H1 (cell line): ENCODE measurements at regions not wholly inside any gene's neighbourhood (a gene's known extent, or its start where the extent isn't known, plus 50 kb on each side); places are given as distances from the start of the nearest gene placed in this dataset.

Source experiments
- CTCF ChIA-PET: fragments of 300-600 bp; sonication (Branson Sonifier 250); formaldehyde crosslinking; loops from one replicate; lab custom pipeline; 2021; ENCODE audit not compliant: partially characterized antibody; lab: Charles Lee
- POLR2A ChIA-PET: fragments of 300-600 bp; sonication (Branson Sonifier 250); formaldehyde crosslinking; loops from one replicate; lab custom pipeline; 2021; ENCODE audit warnings: inconsistent platforms; ENCODE audit not compliant: partially characterized antibody; lab: Charles Lee
- DNase-seq, 2 experiments: peaks; one replicate each; pipeline versions ENCODE4 v3.0.0 to v3.0.0-alpha.2; 2010 to 2022; ENCODE audit warnings: low spot score in 2 of 2, low read depth in 1 of 2, mixed read lengths in 1 of 2
- FAIRE-seq: peaks from 2 replicates; lab custom pipeline; 2011; peaks lifted over from hg19 to GRCh38; lab: Jason Lieb, UNC
- H2AFZ ChIP-seq: 2 replicates; pipeline ENCODE4 v1.8.1; 2012; ENCODE audit warnings: low read length, inconsistent platforms
- H2AK5ac ChIP-seq: 2 replicates; pipeline ENCODE4 v1.6.1; 2013; ENCODE audit warnings: low read depth, low read length
- H2BK120ac ChIP-seq: replicated peaks from 2 replicates; pipeline ENCODE3; 2013; ENCODE audit warnings: low read depth, low read length, inconsistent platforms
- H2BK12ac ChIP-seq: 2 replicates; pipeline ENCODE4 v1.6.1; 2013; ENCODE audit warnings: low read depth, low read length
- H2BK15ac ChIP-seq: 2 replicates; pipeline ENCODE4 v1.6.1; 2013; ENCODE audit warnings: low read length
- H2BK20ac ChIP-seq: 2 replicates; pipeline ENCODE4 v1.6.1; 2013; ENCODE audit warnings: low read length
- H2BK5ac ChIP-seq: 2 replicates; pipeline ENCODE4 v1.6.1; 2013; ENCODE audit warnings: low read depth, low read length
- H3K14ac ChIP-seq: 2 replicates; pipeline ENCODE4 v1.6.1; 2013; ENCODE audit warnings: inconsistent platforms; ENCODE audit not compliant: insufficient read length
- H3K18ac ChIP-seq: 2 replicates; pipeline ENCODE4 v1.6.1; 2013; ENCODE audit warnings: low read length; ENCODE audit errors: extremely low read depth
- H3K23ac ChIP-seq: 2 replicates; pipeline ENCODE4 v1.6.1; 2013; ENCODE audit warnings: inconsistent platforms; ENCODE audit not compliant: insufficient read length
- H3K23me2 ChIP-seq: 2 replicates; pipeline ENCODE4 v1.6.1; 2013; ENCODE audit warnings: low read depth, low read length
- H3K27ac ChIP-seq: 2 replicates; pipeline ENCODE4 v1.6.1; 2011; ENCODE audit warnings: low read depth, low read length, inconsistent platforms
- H3K27me3 ChIP-seq, 4 experiments: replicated peaks in 1 of 4; 1 replicate in 1 of 4; 2 replicates in 3 of 4; pipeline versions ENCODE4 v1.6.1 to v1.8.1; 2011 to 2013; ENCODE audit warnings: low read length in 3 of 4, mild to moderate bottlenecking in 3 of 4, inconsistent platforms in 2 of 4, mixed read lengths in 2 of 4, moderate library complexity in 1 of 4; ENCODE audit not compliant: control insufficient read depth in 3 of 4, insufficient read depth in 3 of 4; ENCODE audit errors: extremely low read depth in 1 of 4
- H3K36me3 ChIP-seq, 4 experiments: 2 replicates each; pipeline versions ENCODE4 v1.6.1 to v1.8.1; 2011 to 2013; ENCODE audit warnings: mild to moderate bottlenecking in 4 of 4, low read length in 3 of 4, moderate library complexity in 2 of 4, control low read depth in 1 of 4, inconsistent platforms in 1 of 4; ENCODE audit not compliant: insufficient read depth in 4 of 4, control insufficient read depth in 2 of 4
- H3K4ac ChIP-seq: replicated peaks from 2 replicates; pipeline ENCODE3; 2013; ENCODE audit warnings: low read length, low read depth, mixed read lengths, inconsistent platforms; ENCODE audit not compliant: insufficient read length
- H3K4me1 ChIP-seq, 4 experiments: replicated peaks in 1 of 4; 1 replicate in 1 of 4; 2 replicates in 3 of 4; pipeline versions ENCODE4 v1.6.1 to v1.8.1; 2011 to 2013; ENCODE audit warnings: low read length in 3 of 4, inconsistent platforms in 2 of 4, mixed read lengths in 1 of 4; ENCODE audit not compliant: insufficient read depth in 4 of 4, control insufficient read depth in 3 of 4
- H3K4me2 ChIP-seq, 2 experiments: 2 replicates each; pipeline versions ENCODE4 v1.6.1 to v1.8.1; 2011 to 2013; ENCODE audit warnings: low read depth in 2 of 2, low read length in 2 of 2, control low read depth in 1 of 2, inconsistent platforms in 1 of 2, mild to moderate bottlenecking in 1 of 2; ENCODE audit not compliant: insufficient read depth in 1 of 2
- H3K4me3 ChIP-seq, 4 experiments: fragments of 200-600, 300-600 bp in 1 of 4; sonication (generic), shearing (Covaris generic), sonication (Bioruptor Twin) in 1 of 4; 2 replicates each; pipeline versions ENCODE4 v1.5.1 to v1.8.1; 2011 to 2016; ENCODE audit warnings: low read length in 4 of 4, low read depth in 3 of 4, control low read depth in 2 of 4, inconsistent platforms in 2 of 4, mild to moderate bottlenecking in 2 of 4, mixed read lengths in 1 of 4, moderate library complexity in 1 of 4; ENCODE audit not compliant: insufficient read depth in 2 of 4; ENCODE audit errors: extremely low read depth in 1 of 4
- H3K56ac ChIP-seq: replicated peaks from 2 replicates; pipeline ENCODE3; 2013; ENCODE audit warnings: low read depth, mild to moderate bottlenecking, mixed read lengths, low read length, inconsistent platforms; ENCODE audit not compliant: insufficient read length
- H3K79me1 ChIP-seq: 2 replicates; pipeline ENCODE4 v1.6.1; 2013; ENCODE audit warnings: low read depth, low read length, control low read depth
- H3K79me2 ChIP-seq, 2 experiments: 2 replicates each; pipeline versions ENCODE4 v1.6.1 to v1.8.1; 2012 to 2013; ENCODE audit warnings: low read length in 2 of 2, mild to moderate bottlenecking in 2 of 2, inconsistent platforms in 1 of 2; ENCODE audit not compliant: insufficient read depth in 2 of 2, control insufficient read depth in 1 of 2
- H3K9ac ChIP-seq, 4 experiments: replicated peaks in 1 of 4; 1 replicate in 1 of 4; 2 replicates in 3 of 4; pipeline versions ENCODE4 v1.6.1 to v1.8.1; 2011 to 2013; ENCODE audit warnings: low read depth in 3 of 4, low read length in 3 of 4, control low read depth in 2 of 4, mild to moderate bottlenecking in 2 of 4, moderate library complexity in 2 of 4, inconsistent platforms in 1 of 4; ENCODE audit errors: extremely low read depth in 1 of 4
- H3K9me3 ChIP-seq, 2 experiments: 2 replicates each; pipeline versions ENCODE4 v1.6.1 to v1.8.1; 2012 to 2013; ENCODE audit warnings: mild to moderate bottlenecking in 2 of 2, moderate library complexity in 2 of 2, control low read depth in 1 of 2, inconsistent platforms in 1 of 2, low read depth in 1 of 2, low read length in 1 of 2, mixed read lengths in 1 of 2; ENCODE audit not compliant: insufficient read depth in 2 of 2
- H4K20me1 ChIP-seq, 2 experiments: replicated peaks in 1 of 2; 2 replicates each; pipeline versions ENCODE3 to v1.8.1; 2011 to 2013; ENCODE audit warnings: inconsistent platforms in 2 of 2, low read length in 2 of 2, mild to moderate bottlenecking in 1 of 2; ENCODE audit not compliant: insufficient read depth in 2 of 2, control insufficient read depth in 1 of 2
- H4K5ac ChIP-seq: 2 replicates; pipeline ENCODE4 v1.6.1; 2013; ENCODE audit warnings: low read length, low read depth, mixed read lengths, inconsistent platforms; ENCODE audit not compliant: insufficient read length
- H4K8ac ChIP-seq: 2 replicates; pipeline ENCODE4 v1.8.0; 2013; ENCODE audit warnings: mild to moderate bottlenecking, moderate library complexity, low read length, inconsistent platforms; ENCODE audit not compliant: insufficient read depth; ENCODE audit errors: extremely low read depth
- H4K91ac ChIP-seq: replicated peaks from 2 replicates; pipeline ENCODE3; 2013; ENCODE audit warnings: low read length, mixed read lengths, inconsistent platforms; ENCODE audit not compliant: insufficient read length
- ASH2L ChIP-seq: fragments of 200-600, 300-600 bp; sonication (generic); IDR thresholded peaks from one replicate; pipeline ENCODE4 v1.7.1; 2017; ENCODE audit warnings: low read length
- CBX5 ChIP-seq: fragments of 300-800, 300-1000 bp; sonication (generic); IDR thresholded peaks from 2 replicates; pipeline ENCODE4 v1.7.1; 2016; ENCODE audit warnings: antibody characterized with exemption, low read length, low read depth
- GTF2F1 ChIP-seq: IDR thresholded peaks from 2 replicates; pipeline ENCODE4 v1.6.1; 2012; ENCODE audit warnings: low read depth, low read length, improper control_type of control experiment, borderline replicate concordance
- MAFK ChIP-seq: IDR thresholded peaks from 2 replicates; pipeline ENCODE4 v1.6.1; 2012; ENCODE audit warnings: low read depth, mild to moderate bottlenecking, improper control_type of control experiment, low read length
- POLR2A ChIP-seq, 2 experiments: IDR thresholded peaks; 1 replicate in 1 of 2; 2 replicates in 1 of 2; pipeline ENCODE4 v1.6.1; 2011; ENCODE audit warnings: low read depth in 2 of 2, low read length in 2 of 2, mild to moderate bottlenecking in 2 of 2; ENCODE audit errors: control extremely low read depth in 1 of 2
- POLR2AphosphoS5 ChIP-seq: IDR thresholded peaks from 2 replicates; pipeline ENCODE4 v1.6.1; 2011; ENCODE audit warnings: low read depth, low read length
- WGBS, 2 experiments: shearing (Covaris generic) in 1 of 2; methylation state at CpG; one replicate each; pipeline versions ENCODE4 v1.1.6 to v1.1.7; 2013 to 2015; ENCODE audit warnings: low lambda C conversion rate in 2 of 2, mixed read lengths in 2 of 2, inconsistent platforms in 1 of 2, low coverage in 1 of 2, missing lambda C conversion rate in 1 of 2; ENCODE audit not compliant: insufficient replicate concordance in 2 of 2, insufficient coverage in 1 of 2, insufficient read length in 1 of 2; ENCODE audit errors: extremely low coverage in 1 of 2, missing lambda C conversion rate in 1 of 2; 5-methylcytosine and 5-hydroxymethylcytosine counted together

GRCh38 chr2:126299469-126299976, 356.4 kb upstream of the GYPC start:
- H2BK12ac ChIP-seq: no peak overlapping the region
- H4K91ac ChIP-seq: no peak overlapping the region
- H3K23ac ChIP-seq: no peak overlapping the region
- H2BK20ac ChIP-seq: no peak overlapping the region
- H3K79me2 ChIP-seq: no peaks in the 10 kb centered on the region
- CTCF ChIA-PET: no interaction called here
- no peaks in the 10 kb centered on the region for H3K23me2 ChIP-seq
- no peak overlapping the region for H3K27ac ChIP-seq
- no peaks in the 10 kb centered on the region for H3K4me1 ChIP-seq
- no peaks in the 10 kb centered on the region for H3K9me3 ChIP-seq
- H3K36me3 ChIP-seq: no peaks in the 10 kb centered on the region
- DNase-seq (no peak), FAIRE-seq (no peak)
- H4K8ac ChIP-seq: no peak overlapping the region
- H2AFZ ChIP-seq: no peak overlapping the region
- H2BK5ac ChIP-seq: no peak overlapping the region
- no peak overlapping the region for H3K4me3 ChIP-seq
- H3K14ac ChIP-seq: no peak overlapping the region
- 94% methylated on average over 2 of the region's 2 CpGs; no CpG with 5 or more reads in 1 of the 2 experiments for WGBS, 2 experiments
- TF ChIP-seq CBX5 (no peak), ASH2L (no peak), GTF2F1 (no peak), MAFK (no peak), POLR2AphosphoS5 (no peak), POLR2A (IDR thresholded peaks at IDR 0.05; ENCODE audit: control extremely low read depth in 1 of 2, low read depth in 2 of 2, low read length in 2 of 2) (no peak)
- TF ChIP-seq, all 59 proteins: peak for 0
- POLR2A ChIA-PET: no interaction called here
- no peaks in the 10 kb centered on the region for H4K20me1 ChIP-seq
- no peak overlapping the region for H2BK120ac ChIP-seq
- H3K79me1 ChIP-seq: no peaks in the 10 kb centered on the region
- H3K4ac ChIP-seq: no peak overlapping the region
- no peaks in the 10 kb centered on the region for H3K27me3 ChIP-seq
- H3K4me2 ChIP-seq: no peak overlapping the region
- no peak overlapping the region for H3K18ac ChIP-seq
- no peak overlapping the region for H2AK5ac ChIP-seq
- no peak overlapping the region for H3K56ac ChIP-seq
- H4K5ac ChIP-seq: no peak overlapping the region
- H2BK15ac ChIP-seq: no peak overlapping the region
- H3K9ac ChIP-seq: no peak overlapping the region
